ENCODE measurements at regions not wholly inside any gene's neighbourhood (a gene's known extent, or its start where the extent isn't known, plus 50 kb on each side); places are given as distances from the start of the nearest gene placed in this dataset.

GRCh38 chr5:6202968-6203365 lies 175.4 kb downstream of the MED10 start:
- no peak for TF ChIP-seq CTCF (conservative IDR thresholded peaks at IDR 0.05)
- Histone ChIP-seq H3K4ac (ENCODE audit: low read depth, low read length) (no peak overlapping the region), H2BK12ac (ENCODE audit: insufficient read length, low read depth, low read length) (no peak overlapping the region), H2BK5ac (ENCODE audit: insufficient read length, low read length) (no peak overlapping the region), H3K79me1 (ENCODE audit: insufficient read depth, low read depth, low read length, poor library complexity, severe bottlenecking) (no peaks in the 10 kb centered on the region), H3K18ac (ENCODE audit: insufficient read length, low read depth, low read length) (no peak overlapping the region), H3K14ac (ENCODE audit: insufficient read depth, low read length) (no peak overlapping the region), H2BK20ac (ENCODE audit: low read depth, low read length, poor library complexity, severe bottlenecking) (no peak overlapping the region), H3K23me2 (ENCODE audit: insufficient read length, low read depth, low read length, poor library complexity, severe bottlenecking) (no peaks in the 10 kb centered on the region), H3K4me2 (ENCODE audit: insufficient read depth, insufficient read length, low read length) (no peak overlapping the region), H3K27ac (ENCODE audit: insufficient read length, low read depth, low read length) (no peak overlapping the region), H3K4me1 (ENCODE audit: insufficient read depth, low read length) (no peaks in the 10 kb centered on the region), H4K20me1 (ENCODE audit: control insufficient read depth, insufficient read depth, insufficient read length) (no peaks in the 10 kb centered on the region), H4K91ac (ENCODE audit: insufficient read length, low read depth, low read length) (no peak overlapping the region), H2AFZ (ENCODE audit: low read length) (no peak overlapping the region), H3T11ph (ENCODE audit: low read length) (no peak overlapping the region), H2BK120ac (ENCODE audit: low read depth, low read length, poor library complexity, severe bottlenecking) (no peak overlapping the region), H4K5ac (ENCODE audit: insufficient read length, low read depth, low read length) (no peak overlapping the region), H3K79me2 (ENCODE audit: insufficient read depth, low read length) (no peaks in the 10 kb centered on the region), H2BK15ac (ENCODE audit: low read depth, low read length) (no peak overlapping the region), H3K56ac (ENCODE audit: insufficient read length, low read depth, low read length) (no peak overlapping the region), H3K23ac (ENCODE audit: insufficient read length, low read depth, low read length) (no peak overlapping the region), H3K27me3 (ENCODE audit: insufficient read depth, low read length) (no peaks in the 10 kb centered on the region), H3K9ac (ENCODE audit: extremely low read depth, insufficient read length, low read length) (no peak overlapping the region), H3K9me3 (ENCODE audit: control insufficient read depth, low read depth, low read length) (no peaks in the 10 kb centered on the region), H4K8ac (replicated peaks; ENCODE audit: insufficient read length, low read depth, low read length) (no peak overlapping the region), H2AK5ac (ENCODE audit: insufficient read length, low read length) (no peak overlapping the region)
- Mint-ChIP-seq H3K9me3 (peaks cover 8 to 12% of the 10 kb centered on the region in 2 experiments; a peak in 4 of 5 replicates), H3K4me1 (peaks cover 10 to 14% of the 10 kb centered on the region in 2 experiments), H3K36me3 (ENCODE audit: insufficient read depth in 1 of 3, low read depth in 3 of 3) (peaks cover 0 to 4% (median 0%) of the 10 kb centered on the region in 3 experiments; a peak in 2 of 7 replicates), H3K27me3 (ENCODE audit: low read depth) (peaks cover 5% of the 10 kb centered on the region; the same call in 1 of the 2 replicates), H3K27ac (0 out of 7 replicates have a peak overlapping the region, but pooled peaks of 1 of the 3 experiments have one; percentile 26), H3K4me3 (no peak overlapping the region)
- no CpG with 5 or more reads among the region's 4 CpGs for WGBS (ENCODE audit: extremely low coverage, insufficient read length, low lambda C conversion rate)
- DNase-seq = no peak
